HG02610 (cell line): ENCODE measurements at regions not wholly inside any gene's neighbourhood (a gene's known extent, or its start where the extent isn't known, plus 50 kb on each side); places are given as distances from the start of the nearest gene placed in this dataset.

Experiments
- ATAC-seq: cut with Tn5 transposase; IDR thresholded peaks from one replicate; pipeline ENCODE4 v1.9.1; 2021; ENCODE audit warnings: mild to moderate bottlenecking, moderate library complexity; ENCODE audit not compliant: unreplicated experiment

DNA sequence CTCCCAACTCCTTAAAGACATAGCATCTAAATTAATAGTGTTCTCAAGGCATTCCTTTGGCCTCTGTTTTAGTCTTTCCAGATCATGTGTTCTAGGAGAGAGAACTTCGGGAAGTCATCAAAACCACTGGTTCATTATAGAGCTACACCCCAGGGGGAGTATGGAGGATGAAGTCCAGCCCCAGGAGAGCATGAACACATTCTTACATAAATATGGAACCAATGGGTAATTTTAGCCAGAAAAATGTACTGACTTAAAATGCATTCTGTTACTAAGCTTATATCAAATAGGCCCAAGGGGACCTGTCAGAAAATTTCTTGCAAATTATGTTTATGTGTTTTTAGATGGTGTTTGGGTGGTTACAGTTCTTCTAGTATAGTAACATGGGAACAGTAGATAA lies 165.2 kb downstream of the NTMT2 start:
- ATAC-seq: no peak

DNA sequence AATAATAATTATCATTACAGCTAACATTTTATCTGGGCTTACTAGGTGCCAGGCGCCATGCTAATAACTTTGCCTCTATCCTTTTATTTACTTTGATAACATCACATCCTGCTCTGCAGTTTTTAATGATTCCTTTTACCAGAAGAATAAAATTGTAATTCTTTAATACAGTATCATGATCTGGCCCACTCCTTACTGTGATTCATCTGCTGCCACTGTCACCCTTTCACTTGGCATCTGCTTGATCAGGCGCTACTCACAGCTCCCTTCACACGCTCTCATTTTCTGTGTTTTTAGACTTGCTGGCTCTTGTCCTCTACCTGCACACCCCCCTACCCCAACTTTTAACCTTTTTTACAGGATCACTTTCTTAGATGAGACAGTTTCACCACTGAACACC lies 167.5 kb downstream of the NTMT2 start:
- no peak for ATAC-seq

DNA sequence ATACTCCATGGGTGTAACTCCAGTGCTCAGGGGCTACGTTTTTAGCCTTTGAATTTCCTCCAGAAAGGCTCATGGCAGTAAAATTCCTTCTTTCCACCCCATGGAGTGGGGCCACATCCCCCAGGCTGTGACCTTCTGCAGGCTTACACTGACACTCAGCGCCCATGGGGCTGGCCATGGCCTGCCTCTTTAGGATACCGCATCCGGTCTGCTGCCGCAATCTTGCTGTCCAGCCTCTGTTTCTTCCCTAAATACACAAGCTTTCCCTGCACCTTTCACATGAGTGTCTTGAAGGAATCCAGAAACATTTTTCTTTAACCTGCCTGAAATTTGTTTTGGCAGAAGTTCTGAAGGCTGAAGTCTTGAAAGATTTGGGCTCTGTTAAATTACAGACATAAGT lies 170.5 kb downstream of the NTMT2 start:
- no peak for ATAC-seq

DNA sequence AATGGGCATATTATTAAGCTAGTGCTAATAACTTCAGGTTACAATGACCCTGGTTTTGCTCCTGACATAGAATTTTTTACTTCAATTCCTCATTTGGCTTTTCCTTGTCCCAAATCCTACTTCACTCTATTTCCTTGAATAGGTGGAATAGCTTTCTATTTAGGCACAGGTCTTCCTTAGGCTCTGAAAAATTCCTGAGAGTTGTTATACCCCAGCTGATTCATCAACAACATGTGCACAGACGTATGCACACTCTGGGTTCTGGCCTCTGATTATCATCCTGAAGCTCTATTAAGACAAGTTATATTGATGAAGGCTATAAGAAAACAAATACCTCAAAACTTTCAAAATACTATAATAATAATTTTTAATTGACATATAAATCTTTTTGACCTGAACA lies 172.4 kb downstream of the NTMT2 start:
- ATAC-seq: no peak

DNA sequence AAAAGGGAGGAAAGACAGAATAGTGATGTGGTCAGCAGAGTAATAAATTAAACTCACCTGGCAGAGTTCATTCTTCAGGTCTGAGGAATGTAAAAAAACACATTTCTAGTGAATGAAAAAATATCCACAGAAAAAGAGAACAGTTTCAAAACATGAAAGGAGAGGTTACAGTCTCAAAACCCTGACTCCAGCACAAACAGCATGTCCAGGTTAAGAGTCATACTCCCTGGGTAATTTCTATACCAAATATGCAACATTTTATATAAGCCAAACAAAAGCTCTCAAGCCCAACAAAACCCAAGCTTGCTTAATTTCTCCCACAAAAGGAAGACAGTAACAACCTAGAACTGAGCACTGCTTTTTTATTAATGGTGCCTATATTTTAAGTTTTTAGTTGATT lies 173.0 kb downstream of the NTMT2 start:
- no peak for ATAC-seq

DNA sequence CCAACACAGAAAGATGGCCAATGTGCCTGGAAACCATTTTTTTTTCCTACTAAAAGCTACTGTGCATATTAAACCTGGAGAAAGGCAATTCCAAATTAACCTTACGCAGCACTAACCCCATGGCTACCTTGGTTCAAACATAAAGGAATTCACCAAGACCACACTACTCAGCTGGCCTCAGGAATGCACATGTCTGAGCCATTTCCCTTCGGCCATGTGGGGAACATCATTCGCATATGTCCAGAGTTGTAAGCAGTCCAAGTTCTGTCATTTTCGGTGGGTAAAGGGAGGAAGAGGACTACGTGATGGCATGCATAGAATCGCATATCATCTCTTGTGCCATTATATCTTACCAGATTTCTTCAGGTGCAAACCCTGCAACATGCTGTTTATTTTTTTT lies 175.4 kb downstream of the NTMT2 start:
- ATAC-seq: no peak

DNA sequence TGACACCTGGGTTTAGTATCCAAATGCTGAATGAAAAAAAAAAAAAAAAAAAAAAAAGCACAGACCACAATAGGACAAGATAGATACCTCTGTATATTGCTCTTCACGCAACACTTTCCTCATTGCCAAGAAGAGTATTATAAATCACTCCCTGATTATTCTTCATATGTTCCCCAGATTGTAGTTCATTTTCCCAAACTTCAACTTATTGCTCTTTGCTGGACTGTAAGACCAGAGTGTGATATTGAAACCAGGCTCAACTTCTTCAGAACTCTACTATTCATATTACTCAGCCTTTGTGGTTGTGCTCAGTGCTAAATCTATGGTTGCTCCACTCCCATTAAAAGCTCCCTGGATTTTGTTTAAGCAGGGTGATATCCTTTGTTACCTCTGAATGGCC lies 180.4 kb downstream of the NTMT2 start:
- ATAC-seq: no peak

DNA sequence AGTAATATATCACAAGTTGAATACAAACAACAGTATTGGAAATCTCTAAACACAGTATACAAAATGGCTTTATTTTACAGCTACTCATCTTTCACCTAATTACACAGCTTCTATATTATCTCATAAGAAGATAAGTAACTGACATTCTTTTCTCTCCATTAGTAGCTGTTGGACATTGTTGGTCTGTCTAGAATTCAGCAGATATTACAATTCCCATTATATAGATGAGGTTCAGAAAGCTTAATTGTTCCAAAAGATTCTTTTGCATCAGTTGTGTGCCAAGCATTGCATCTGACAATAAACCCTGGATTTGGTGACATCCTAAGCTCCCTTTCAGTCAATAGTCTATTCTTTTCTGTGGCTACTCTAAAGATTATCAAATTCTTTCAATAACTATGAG lies 187.0 kb downstream of the NTMT2 start:
- no peak for ATAC-seq

DNA sequence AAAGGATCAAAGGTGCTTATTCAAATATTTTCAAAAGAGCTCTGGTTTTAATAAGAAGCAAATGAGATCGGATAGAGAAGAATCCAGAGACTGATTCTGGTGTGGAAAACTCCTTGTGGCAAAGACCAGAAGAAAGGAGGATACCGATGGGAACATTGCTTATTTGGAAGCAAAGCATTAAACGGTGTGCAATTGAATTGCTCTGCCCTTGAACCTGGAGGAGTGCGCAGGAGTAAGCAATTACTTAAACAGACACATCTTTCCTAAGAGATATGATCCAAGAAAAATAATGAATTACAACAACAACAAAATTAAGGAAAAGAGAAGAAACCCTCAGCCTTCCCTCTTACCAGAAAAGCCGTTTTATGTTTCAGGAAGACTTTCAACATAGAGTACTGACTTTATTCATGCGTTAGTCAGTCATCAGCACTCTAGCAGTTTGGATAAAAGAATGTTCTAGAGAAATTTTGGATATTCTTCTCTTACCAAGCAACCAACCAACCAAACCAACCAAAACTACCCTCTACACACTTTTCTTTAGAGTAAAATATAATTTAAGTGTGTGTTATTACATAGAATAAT lies 191.7 kb downstream of the NTMT2 start:
- no peak for ATAC-seq

DNA sequence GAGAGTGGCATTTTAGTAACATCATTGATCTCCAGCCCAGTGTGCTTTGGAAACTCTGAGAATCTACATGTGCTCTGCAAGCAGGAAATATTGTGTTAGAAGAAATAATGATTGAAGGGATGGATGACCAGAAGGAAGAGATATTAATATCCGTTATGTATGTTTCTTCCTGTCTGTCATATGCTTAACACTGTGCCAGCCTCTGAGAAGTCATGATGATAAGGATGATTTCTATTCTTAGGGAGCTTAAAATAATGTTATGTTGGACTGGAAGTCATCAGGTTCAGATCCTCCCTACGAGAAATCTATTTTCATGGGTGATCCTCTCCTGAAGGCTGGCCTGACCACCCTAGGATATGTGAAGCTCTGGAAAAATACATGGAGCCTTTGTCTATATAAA lies 192.4 kb upstream of the GORAB start:
- ATAC-seq: no peak

DNA sequence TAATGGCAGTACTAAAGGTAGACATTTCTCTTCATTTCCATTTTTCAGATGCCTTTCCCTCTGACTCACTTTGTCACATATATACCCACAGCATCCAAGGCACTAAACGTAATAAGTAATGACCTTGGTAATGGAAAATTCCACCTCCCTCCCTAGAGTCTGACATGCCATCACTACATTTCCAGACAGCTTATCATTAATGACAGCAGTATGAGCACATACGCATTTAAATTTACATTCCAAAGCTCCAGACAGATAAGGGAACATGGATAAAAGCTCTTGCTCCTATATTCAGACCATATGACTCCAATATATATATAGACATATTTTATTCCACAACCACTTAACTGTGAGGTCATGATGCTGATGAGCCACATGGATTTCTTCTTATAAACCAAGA lies 191.7 kb upstream of the GORAB start:
- ATAC-seq: no peak

DNA sequence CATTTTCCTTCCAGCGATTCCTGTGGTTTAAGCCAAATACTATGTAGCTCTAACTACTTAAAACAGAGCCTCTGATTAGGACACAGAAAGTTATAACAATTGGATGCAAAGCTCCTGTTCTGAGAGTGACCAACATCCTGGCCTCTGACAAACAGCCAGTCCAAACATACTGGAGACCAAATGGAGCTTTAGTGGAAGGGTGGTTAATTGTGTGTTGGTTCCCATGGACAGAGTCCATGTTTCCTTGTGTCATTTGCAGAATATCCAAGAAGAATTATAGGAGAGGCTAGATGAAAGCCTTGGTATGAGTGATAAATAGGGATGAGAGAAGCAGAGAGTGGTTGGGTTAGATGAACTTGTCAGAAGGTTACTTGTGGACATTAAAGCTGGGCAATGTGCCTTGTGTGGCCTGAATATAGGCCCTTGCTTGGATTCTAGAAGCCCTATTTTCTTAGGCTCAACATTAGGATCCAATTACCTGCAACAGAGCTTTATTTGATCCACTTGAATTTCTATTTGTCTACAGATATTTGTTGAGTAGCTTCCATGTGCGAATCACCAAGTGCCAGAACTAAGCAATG lies 180.5 kb upstream of the GORAB start:
- ATAC-seq: no peak

DNA sequence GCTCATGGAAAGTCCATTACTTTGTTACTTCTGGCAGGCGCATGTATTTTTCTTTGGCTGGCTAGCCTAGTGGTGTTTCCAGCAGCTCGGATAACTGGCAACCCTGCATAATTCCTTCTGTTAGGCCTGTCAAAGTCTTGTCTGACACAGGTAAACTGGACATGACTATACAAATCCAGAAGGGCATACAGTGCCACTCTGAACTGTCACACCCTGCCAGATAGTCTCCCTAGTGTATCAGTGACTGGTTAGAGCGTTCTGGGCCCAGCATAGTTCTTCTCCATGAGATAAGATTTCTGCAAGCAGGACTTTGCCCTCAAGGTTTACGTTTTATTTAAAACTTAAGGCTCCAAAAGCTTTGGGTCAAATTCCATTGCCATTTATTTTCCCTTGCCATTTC lies 177.7 kb upstream of the GORAB start:
- ATAC-seq: no peak

DNA sequence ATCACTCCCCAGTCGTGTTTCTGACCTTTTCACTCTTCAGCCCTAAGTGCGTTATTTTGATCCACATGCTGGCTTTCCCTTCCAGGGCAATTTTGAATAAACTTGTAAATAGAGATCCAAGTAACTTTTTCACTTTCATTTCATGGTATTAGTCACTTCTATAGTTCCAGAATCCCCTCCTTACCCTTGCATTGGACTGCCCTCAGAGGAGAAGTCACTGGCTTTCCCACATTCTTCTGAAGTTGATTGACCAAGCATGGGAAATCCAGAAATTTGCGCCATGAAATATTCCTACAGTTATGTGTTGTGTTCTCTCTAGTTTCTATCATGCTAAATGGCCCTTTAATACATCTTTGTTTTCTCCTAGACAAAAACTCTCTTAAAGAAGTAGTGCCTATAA lies 177.3 kb upstream of the GORAB start:
- ATAC-seq: no peak

DNA sequence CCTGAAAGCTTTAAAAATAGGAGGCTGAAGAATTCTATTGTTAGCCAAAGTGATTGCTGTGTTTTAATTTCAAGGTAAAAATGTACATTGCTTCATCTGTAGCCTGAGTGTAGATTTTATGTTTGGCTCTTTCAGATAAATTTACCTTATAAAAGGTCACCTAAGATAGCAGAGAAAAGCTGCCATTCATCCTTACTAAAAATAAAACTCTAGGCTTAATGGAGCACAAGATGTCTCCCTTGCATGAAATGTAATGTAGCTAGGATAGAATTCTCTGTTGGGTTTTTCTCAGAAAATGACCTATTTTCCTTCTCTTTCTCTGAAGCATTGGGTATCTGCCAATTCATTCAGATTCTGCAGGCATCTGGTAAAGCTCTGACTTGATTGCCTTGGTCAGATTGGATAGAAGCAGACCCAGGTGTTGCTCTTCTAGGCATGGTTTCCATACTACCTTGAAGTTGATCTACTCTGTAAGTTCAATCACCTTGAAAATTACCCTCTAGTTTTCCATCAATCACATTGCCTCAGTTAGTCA lies 176.6 kb upstream of the GORAB start:
- no peak for ATAC-seq

DNA sequence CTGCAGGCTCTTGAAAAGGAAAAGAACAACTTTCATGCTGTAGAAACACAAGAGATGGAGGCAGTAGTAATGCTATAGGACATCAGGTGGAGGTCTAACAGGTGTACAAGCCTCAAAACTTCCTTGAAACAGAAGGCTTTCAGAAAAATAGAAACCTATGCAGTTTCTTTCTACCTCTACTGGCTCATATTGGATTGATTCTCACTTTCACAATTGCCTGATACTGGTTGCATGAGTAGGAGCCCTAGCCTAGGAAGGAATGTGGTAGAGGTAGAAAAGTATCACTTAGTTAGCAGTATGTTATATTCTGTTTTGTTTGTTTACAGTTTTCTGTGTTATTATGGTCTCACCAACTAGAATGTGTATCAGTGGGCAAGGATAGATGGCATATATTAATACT lies 175.4 kb upstream of the GORAB start:
- ATAC-seq: no peak

DNA sequence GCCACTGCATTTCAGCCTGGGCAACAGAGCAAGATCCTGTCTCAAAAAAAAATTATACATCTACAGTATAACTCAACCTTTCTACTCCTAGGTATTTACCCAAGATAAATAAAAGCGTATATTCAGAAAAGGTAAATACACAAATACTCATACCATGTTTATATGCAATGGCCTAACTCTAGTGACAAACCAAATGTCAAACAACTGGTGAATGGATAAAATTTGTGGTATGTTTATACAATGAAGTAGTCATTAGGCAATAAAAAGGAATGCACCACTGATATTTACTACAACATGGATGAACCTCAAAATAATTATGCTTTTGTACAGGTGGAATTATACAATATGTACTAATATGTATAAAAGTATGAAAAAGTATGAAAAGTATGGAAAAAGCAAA lies 174.2 kb upstream of the GORAB start:
- ATAC-seq: no peak

DNA sequence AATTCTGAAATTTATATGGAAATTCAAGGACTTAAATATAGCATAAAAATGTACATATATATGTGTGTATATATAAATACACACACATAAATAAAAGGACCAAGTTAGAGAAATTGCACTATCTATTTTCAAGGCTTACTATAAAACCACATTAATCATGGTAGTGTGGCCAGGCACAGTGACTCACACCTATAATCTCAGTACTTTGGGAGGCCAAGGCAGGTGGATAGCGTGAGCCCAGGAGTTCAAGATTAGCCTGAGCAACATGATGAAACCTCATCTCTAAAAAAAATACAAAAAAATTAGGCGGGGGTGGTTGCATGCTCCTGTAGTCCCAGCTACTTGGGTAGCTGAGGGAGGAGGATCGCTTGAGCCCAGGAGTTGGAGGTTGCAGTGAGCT lies 171.4 kb upstream of the GORAB start:
- no peak for ATAC-seq

DNA sequence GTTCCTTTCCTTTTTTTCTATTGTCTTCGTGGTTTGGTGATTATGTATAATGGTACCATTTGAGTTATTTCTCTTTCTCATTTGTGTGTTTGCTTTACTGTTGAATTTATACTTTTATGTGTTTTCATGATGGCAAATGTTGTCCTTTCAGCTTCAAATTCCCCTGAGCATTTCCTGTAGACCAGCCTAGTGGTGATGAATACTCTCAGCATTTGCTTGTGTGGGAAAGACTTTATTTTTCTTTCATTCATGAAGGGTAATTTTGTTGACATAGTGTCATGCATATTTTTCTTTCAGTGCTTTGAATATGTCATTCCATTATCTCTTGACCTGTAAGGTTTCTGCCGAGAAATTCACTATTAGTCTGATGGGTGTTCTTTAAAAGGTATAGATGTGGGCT lies 166.6 kb upstream of the GORAB start:
- ATAC-seq: no peak

DNA sequence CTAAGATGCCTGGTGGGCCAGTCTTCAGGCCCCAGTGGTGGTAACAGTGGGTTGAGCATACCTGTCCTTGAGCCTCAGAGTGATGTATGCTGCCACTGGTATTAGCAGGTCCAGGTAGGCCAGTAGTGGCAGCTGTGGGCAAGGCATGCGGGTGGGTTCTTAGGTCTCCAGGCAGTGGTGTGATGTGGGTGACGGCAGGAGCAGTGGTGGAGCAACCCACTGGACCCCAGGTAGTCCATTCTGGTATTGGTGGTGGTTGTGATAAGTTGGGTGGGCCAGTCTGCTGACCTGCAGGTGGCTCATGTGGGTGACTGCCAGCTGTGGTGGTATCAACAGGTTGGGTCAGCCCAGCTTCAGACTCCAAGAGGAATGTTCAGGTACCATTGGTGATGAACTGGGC lies 165.0 kb upstream of the GORAB start:
- ATAC-seq: no peak

DNA sequence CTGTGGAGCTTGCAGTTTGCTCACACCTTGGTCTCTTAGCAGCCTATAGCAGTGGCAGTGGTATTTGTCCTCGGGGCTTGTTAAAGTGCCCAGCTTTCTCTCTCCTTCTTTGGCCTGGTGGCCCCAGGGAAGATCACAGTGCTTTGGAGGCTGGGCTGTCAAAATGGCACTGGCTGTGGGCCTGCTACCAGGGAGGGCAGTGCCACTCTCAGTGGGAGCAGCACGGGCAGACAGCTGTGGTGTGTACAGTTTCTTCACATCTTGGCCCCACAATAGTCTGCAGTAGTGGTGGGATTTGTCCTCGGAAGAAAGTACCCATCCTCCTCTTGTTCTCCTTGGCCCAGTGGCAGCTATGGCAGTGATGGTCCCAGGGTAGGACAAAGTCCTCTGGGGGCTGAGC lies 164.4 kb upstream of the GORAB start:
- ATAC-seq: no peak

DNA sequence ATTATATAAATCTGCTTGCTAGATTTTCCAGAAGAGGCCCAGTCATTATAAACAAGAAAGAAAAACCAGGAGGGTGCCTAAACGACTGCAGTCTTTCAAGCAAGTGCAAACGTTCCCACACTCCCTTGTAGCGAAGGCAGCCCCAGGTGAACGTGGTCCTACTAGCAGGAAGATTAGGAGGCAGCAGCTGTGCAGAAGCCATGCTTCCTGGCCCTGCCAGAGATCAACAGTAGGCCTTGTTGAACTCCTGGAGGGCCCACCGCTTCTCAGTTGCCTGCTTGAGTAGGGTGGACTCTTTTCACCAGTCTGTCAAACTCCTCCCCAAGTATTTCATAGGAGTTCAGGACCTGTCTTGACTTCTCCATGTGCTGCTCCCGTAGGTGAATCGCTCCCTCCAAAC lies 163.0 kb upstream of the GORAB start:
- ATAC-seq: no peak

DNA sequence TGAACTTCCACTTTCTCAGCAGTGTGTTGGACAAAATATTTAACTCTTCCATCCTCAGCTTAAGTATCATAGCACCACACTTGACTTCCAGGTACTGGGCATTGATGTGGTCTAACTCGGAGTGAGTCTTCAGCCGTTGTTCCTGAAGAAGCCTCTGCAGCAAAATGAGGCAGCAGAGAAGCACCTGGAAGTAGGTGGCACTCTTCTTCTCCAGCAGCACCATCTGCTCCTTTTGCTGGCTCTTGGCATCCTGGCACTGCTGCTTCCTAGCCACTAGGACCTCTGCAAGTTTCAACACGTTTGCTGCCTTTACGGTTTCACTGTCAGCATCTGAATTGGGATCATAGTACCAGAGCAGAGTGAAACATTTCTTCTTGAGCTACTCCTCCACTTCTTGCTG lies 162.5 kb upstream of the GORAB start:
- no peak for ATAC-seq
